ENCODE measurements at regions not wholly inside any gene's neighbourhood (a gene's known extent, or its start where the extent isn't known, plus 50 kb on each side); places are given as distances from the start of the nearest gene placed in this dataset.

GRCh38 chr1:239091537-239091936 lies 294.8 kb upstream of the CHRM3 start:
- TF ChIP-seq CTCF (IDR thresholded peaks at IDR 0.05) (no peak), EZH2 (IDR thresholded peaks at IDR 0.05; ENCODE audit: borderline replicate concordance, insufficient read depth, low read depth, low read length, poor library complexity, severe bottlenecking) (no peak)

All from B cell (primary cell).